Subcutaneous abdominal adipose tissue (tissue), 5 donors: ENCODE measurements at regions not wholly inside any gene's neighbourhood (a gene's known extent, or its start where the extent isn't known, plus 50 kb on each side); places are given as distances from the start of the nearest gene placed in this dataset.

Experiments
- H3K27ac ChIP-seq: one replicate; pipeline ENCODE4 v1.7.0; 2013; ENCODE audit warnings: low read depth, mild to moderate bottlenecking, inconsistent platforms, low read length, moderate library complexity
- H3K27me3 ChIP-seq, 5 donors: one replicate each; pipeline ENCODE4 v1.7.0; 2013; ENCODE audit warnings: low read length in 5 of 5, inconsistent platforms in 1 of 5; ENCODE audit not compliant: control insufficient read depth in 5 of 5, insufficient read depth in 4 of 5
- H3K36me3 ChIP-seq, 5 donors: one replicate each; pipeline ENCODE4 v1.7.0; 2013; ENCODE audit warnings: low read length in 5 of 5; ENCODE audit not compliant: control insufficient read depth in 5 of 5, insufficient read depth in 5 of 5
- H3K4me1 ChIP-seq, 5 donors: one replicate each; pipeline ENCODE4 v1.7.0; 2013; ENCODE audit warnings: low read length in 5 of 5, mild to moderate bottlenecking in 3 of 5, moderate library complexity in 1 of 5; ENCODE audit not compliant: control insufficient read depth in 5 of 5, insufficient read depth in 5 of 5
- H3K4me3 ChIP-seq, 5 donors: one replicate each; pipeline ENCODE4 v1.7.0; 2013; ENCODE audit warnings: low read length in 5 of 5, low read depth in 1 of 5
- H3K9ac ChIP-seq, 5 donors: one replicate each; pipeline ENCODE4 v1.7.0; 2013; ENCODE audit warnings: low read length in 5 of 5, mild to moderate bottlenecking in 4 of 5, moderate library complexity in 3 of 5
- H3K9me3 ChIP-seq, 5 donors: one replicate each; pipeline ENCODE4 v1.7.0; 2013; ENCODE audit warnings: low read length in 5 of 5; ENCODE audit not compliant: control insufficient read depth in 5 of 5
- donor health status: healthy.
- donor health status: healthy.
- donor health status: healthy.
- donor health status: healthy.
- donor health status: healthy.

DNA sequence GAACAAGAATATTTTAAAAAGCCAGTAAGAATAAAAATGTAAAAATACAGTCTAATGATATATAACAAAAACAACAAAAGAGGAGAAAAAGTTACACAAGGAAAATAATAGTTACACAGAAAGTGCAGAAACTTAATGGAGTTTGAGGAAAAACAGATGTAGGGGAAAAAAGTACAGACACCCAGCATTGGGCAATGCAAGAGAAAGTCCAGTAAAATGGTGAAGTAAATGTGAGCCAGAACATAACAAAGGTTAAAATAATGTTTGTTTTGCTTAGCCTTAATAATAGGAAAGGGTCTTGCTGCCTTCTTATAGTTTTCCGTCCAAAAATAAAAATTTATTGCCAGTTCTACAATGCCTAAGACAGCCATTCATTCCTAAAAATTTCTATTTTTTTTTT, 364.2 kb downstream of the NNT start:
- Histone ChIP-seq H3K4me3 (no peak overlapping the region), H3K27ac (no peak overlapping the region), H3K4me1 (peaks cover 0 to 2% (median 0%) of the 10 kb centered on the region in 5 donors), H3K9ac (no peak overlapping the region), H3K36me3 (no peaks in the 10 kb centered on the region), H3K9me3 (peaks cover 0 to 5% (median 0%) of the 10 kb centered on the region in 5 donors), H3K27me3 (no peaks in the 10 kb centered on the region)

DNA sequence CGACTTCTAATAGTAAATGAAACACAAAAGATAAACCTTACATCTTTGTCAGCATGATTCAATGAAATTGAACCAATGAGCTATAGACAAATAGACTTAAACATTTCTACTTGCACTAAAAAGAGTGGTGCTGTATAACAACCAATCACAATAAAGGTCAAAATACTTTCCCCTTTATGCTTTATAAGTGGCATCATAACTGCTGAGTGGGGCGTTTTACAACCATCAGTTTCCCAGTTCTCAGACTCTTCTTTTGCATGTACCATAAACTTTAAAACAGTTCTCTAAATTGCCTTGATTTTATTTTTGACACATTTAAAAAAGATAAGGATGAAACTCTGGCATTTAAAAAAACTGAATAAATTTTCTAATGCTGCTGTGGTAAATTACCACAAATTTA, 356.2 kb downstream of the NNT start:
- Histone ChIP-seq H3K27me3 (no peaks in the 10 kb centered on the region), H3K4me3 (no peak overlapping the region), H3K9me3 (peaks cover 0 to 5% (median 0%) of the 10 kb centered on the region in 5 donors), H3K9ac (no peak overlapping the region), H3K27ac (no peak overlapping the region), H3K36me3 (no peaks in the 10 kb centered on the region), H3K4me1 (no peaks in the 10 kb centered on the region)

DNA sequence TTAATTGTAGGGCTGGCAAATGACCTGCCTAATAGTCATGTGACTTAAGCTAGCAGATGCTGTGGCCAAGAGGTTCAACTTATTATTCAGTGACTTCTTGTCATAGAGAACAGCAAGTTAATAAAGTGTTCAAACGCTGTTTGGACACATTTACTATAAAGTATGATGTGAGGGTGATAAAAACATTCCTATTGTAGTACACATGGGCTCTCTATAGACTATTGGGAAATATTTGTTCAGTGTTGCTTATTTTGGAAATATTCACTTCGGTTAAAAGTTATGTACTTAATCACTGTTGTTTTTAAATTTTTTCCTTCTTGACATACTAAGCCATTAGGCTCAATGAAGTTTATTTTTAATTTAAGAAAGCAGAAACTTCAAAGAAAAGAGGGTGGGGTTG, 345.0 kb downstream of the NNT start:
- Histone ChIP-seq H3K4me1 (peaks cover 0 to 7% (median 4%) of the 10 kb centered on the region in 5 donors), H3K9ac (no peak overlapping the region), H3K27ac (no peak overlapping the region), H3K9me3 (peaks cover 0 to 15% (median 6%) of the 10 kb centered on the region in 5 donors), H3K36me3 (no peaks in the 10 kb centered on the region), H3K4me3 (no peak overlapping the region), H3K27me3 (no peaks in the 10 kb centered on the region)

DNA sequence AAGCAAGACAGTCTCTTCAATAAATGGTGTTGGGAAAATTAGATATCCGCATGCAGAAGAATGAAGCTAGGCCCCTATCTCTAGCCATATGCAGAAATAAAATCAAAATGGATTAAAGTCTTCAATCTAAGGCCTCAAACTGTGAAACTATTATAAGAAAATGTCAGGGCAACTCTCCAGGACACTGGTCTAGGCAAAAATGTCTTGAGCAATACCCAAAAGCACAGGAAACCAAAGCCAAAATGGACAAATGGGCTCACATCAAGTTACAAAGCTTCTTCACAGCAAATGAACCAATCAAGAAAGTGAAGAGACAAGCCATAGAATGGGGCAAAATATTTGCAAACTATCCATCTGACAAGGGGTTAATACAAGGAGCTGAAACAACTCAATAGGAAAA, 338.8 kb downstream of the NNT start:
- Histone ChIP-seq H3K9me3 (peaks cover 0 to 14% (median 6%) of the 10 kb centered on the region in 5 donors), H3K4me1 (peaks cover 0 to 4% (median 0%) of the 10 kb centered on the region in 5 donors), H3K27ac (no peak overlapping the region), H3K9ac (no peak overlapping the region), H3K27me3 (no peaks in the 10 kb centered on the region), H3K4me3 (no peak overlapping the region), H3K36me3 (no peaks in the 10 kb centered on the region)

DNA sequence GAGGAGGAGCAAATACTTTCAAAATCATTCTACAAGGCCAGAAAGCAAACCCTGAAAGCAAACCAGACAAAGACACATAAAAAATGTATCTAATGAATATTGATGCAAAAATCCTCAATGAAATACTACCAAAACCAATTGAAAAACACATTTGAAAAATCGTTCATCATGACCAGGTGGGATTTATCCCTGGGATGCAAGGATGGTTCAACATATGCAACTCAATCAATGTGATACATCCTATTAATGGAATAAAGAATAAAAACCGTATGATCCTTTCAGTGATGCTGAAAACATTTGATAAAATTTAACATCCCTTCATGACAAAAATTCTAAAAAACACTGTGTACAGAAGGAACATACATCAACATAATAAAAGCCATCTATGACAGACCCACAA, 337.6 kb downstream of the NNT start:
- Histone ChIP-seq H3K36me3 (no peaks in the 10 kb centered on the region), H3K4me3 (no peak overlapping the region), H3K27me3 (no peaks in the 10 kb centered on the region), H3K27ac (no peak overlapping the region), H3K9ac (no peak overlapping the region), H3K9me3 (peaks cover 0 to 4% (median 0%) of the 10 kb centered on the region in 5 donors), H3K4me1 (peaks cover 0 to 4% (median 0%) of the 10 kb centered on the region in 5 donors)

DNA sequence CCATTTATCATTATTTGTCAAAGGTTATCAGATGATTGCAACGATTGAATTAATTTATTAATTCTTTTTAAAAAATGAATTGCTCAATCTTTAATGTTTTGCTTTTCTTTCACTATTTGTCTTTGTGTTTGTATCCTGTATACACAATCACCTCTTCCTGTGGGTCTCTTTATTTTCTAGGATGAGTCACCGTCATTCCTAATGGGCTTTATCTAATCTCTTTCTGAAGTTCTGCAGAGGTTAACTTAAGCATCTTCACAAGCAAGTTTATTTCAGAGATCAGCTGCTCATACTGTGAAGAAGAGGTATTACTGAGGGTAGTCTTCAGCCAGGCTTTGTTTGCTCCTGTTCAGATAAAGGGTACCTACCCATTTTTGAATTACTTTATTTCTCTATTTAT, 323.9 kb downstream of the NNT start:
- Histone ChIP-seq H3K36me3 (no peaks in the 10 kb centered on the region), H3K4me3 (no peak overlapping the region)

DNA sequence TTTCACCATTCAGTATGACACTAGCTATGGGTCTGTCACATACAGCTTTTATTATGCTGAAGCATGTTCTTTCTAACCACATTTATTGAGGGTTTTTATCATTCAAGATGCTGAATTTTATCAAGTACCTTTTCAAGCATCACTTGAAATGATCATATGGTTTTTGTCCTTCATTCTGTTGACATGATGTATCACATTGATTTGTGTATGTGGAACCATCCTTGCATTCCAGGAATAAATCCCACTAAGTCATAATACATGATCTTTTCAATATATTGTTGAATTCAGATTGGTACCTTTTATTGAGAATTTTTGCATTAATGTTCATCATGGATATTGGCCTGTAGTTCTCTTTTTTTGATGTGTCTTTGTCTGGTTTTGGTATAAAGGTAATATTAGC, 317.4 kb downstream of the NNT start:
- no peak overlapping the region for H3K27ac ChIP-seq
- H3K9ac ChIP-seq = no peak overlapping the region
- peaks cover 3 to 13% (median 8%) of the 10 kb centered on the region in 5 donors for H3K9me3 ChIP-seq
- no peaks in the 10 kb centered on the region for H3K4me1 ChIP-seq
- no peaks in the 10 kb centered on the region for H3K36me3 ChIP-seq
- no peak overlapping the region for H3K4me3 ChIP-seq
- H3K27me3 ChIP-seq = no peaks in the 10 kb centered on the region

More for the DNA sequence above, 323.9 kb downstream of the NNT start:
- no peaks in the 10 kb centered on the region for H3K27me3 ChIP-seq
- H3K4me1 ChIP-seq = no peaks in the 10 kb centered on the region
- H3K27ac ChIP-seq = no peak overlapping the region
- H3K9me3 ChIP-seq = peaks cover 0 to 4% (median 0%) of the 10 kb centered on the region in 5 donors
- H3K9ac ChIP-seq = no peak overlapping the region

DNA sequence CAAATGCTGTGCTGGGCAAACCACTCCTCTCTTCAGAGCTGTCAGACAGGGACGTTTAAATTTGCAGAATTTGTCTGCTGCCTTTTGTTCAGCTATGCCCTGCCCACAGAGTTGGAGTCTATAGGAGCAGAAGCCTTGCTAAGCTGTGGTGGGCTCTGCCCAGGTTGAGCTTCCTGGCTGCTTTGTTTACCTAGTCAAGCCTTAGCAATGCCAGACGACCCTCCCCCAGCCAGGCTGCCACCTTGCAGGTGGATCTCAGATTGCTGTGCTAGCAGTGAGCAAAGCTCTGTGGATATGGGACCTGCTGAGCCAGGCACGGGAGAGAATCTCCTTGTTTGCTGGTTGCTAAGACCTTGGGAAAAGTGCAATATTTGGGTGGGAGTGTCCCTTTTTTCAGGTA, 314.9 kb downstream of the NNT start:
- Histone ChIP-seq H3K9ac (no peak overlapping the region), H3K4me3 (no peak overlapping the region), H3K9me3 (peaks cover 3 to 13% (median 8%) of the 10 kb centered on the region in 5 donors), H3K27ac (no peak overlapping the region), H3K4me1 (no peaks in the 10 kb centered on the region), H3K27me3 (no peaks in the 10 kb centered on the region), H3K36me3 (no peaks in the 10 kb centered on the region)

DNA sequence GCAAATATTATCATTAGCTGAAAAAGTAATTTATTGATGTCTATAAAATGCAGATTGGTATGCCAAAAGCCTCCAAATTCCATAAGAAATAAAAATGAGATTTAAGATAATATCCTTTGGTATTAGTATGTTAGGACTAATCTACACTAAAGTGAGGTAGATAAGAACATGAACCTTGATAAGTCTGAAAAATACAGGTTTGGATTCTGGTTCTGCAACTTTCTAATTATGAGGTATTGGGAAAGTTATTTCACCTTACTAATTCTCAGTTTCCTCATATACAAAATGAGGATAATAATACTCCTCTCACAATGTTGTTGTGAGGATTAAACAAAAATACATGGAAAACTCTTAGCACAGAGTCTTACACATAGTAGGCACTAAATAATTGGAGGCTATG, 300.1 kb downstream of the NNT start:
- Histone ChIP-seq H3K9ac (no peak overlapping the region), H3K4me3 (no peak overlapping the region), H3K36me3 (no peaks in the 10 kb centered on the region), H3K27ac (no peak overlapping the region), H3K27me3 (no peaks in the 10 kb centered on the region), H3K4me1 (no peaks in the 10 kb centered on the region), H3K9me3 (peaks cover 0 to under 1% (median 0%) of the 10 kb centered on the region in 5 donors)

DNA sequence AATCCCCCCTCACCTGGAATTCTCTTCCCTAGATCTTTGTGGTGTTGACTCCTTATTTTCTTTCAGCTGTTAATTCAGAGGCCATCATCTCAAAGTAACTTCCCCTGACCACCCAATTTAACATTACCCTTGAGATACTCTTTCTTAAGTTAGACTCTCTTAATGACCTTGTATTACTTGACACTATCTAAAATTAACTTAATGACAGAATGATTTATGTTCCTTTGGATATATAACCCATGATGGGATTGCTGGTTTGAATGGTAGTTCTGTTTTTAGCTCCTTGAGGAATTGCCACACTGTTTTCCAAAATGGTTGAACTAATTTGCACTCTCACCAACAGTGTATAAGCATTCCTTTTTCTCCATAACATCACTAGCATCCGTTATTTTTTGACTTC, 298.0 kb downstream of the NNT start:
- Histone ChIP-seq H3K9ac (no peak overlapping the region), H3K4me3 (no peak overlapping the region)

DNA sequence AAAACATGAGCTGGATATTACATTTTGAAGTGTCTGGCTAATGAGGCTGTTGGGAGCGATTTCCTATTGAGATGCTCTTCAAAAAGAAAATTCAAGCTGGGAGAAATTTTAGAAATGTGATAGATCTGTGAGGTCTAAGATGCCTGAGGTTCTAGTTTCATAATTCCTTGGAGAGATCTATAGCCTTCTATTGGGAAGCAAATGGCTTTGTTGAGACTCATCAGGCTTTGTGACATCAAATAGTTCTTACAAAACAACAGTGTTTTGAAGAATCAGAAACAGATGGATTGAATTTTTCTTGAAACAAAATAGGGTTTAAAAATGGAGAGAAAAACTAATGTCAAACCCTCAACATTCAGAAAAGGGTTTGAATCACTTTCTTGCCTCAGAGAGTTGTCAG, 292.9 kb downstream of the NNT start:
- Histone ChIP-seq H3K4me1 (no peaks in the 10 kb centered on the region), H3K27ac (no peak overlapping the region), H3K9ac (no peak overlapping the region), H3K27me3 (no peaks in the 10 kb centered on the region), H3K9me3 (no peaks in the 10 kb centered on the region), H3K4me3 (no peak overlapping the region), H3K36me3 (no peaks in the 10 kb centered on the region)

More for the DNA sequence above, 298.0 kb downstream of the NNT start:
- Histone ChIP-seq H3K27ac (no peak overlapping the region), H3K4me1 (no peaks in the 10 kb centered on the region), H3K9me3 (no peaks in the 10 kb centered on the region), H3K36me3 (no peaks in the 10 kb centered on the region), H3K27me3 (no peaks in the 10 kb centered on the region)
